Body of pancreas (tissue), 4 donors: ENCODE measurements at regions not wholly inside any gene's neighbourhood (a gene's known extent, or its start where the extent isn't known, plus 50 kb on each side); places are given as distances from the start of the nearest gene placed in this dataset.

Experiments
- CTCF ChIP-seq, 7 experiments: fragments of 450-650 bp in 4 of 7; fragments of 200-600 bp in 3 of 7; sonication (generic) in 3 of 7; IDR thresholded peaks; one replicate each; pipeline ENCODE4 v1.5.1; 2016 to 2019; ENCODE audit warnings: antibody characterized with exemption in 7 of 7
- POLR2A ChIP-seq, 3 donors: fragments of 450-650 bp; IDR thresholded peaks; one replicate each; pipeline ENCODE4 v1.6.1; 2016; ENCODE audit warnings: antibody characterized with exemption in 3 of 3, mild to moderate bottlenecking in 2 of 3

- TF ChIP-seq CTCF (IDR thresholded peaks at IDR 0.05) (no peak), POLR2A (IDR thresholded peaks at IDR 0.05) (no peak)
Measured at GRCh38 chr7:88429382-88429781, 122.7 kb upstream of the STEAP4 start.
